ENCODE measurements at regions not wholly inside any gene's neighbourhood (a gene's known extent, or its start where the extent isn't known, plus 50 kb on each side); places are given as distances from the start of the nearest gene placed in this dataset.

- no peak for DNase-seq
Measured at GRCh38 chr4:129561280-129561679, 465.3 kb downstream of the C4orf33 start.

- no peak for DNase-seq
Measured at GRCh38 chr4:129561886-129562671, 466.1 kb downstream of the C4orf33 start.

GRCh38 chr4:129565214-129565613 is 469.3 kb downstream of the C4orf33 start:
- DNase-seq, result no peak

GRCh38 chr4:129570326-129570725 is 474.4 kb downstream of the C4orf33 start:
- DNase-seq, result no peak

GRCh38 chr4:129578336-129578735 is 482.4 kb downstream of the C4orf33 start:
- DNase-seq, result no peak

GRCh38 chr4:129581305-129581704 is 485.4 kb downstream of the C4orf33 start:
- DNase-seq, result no peak

GRCh38 chr4:129583868-129584267 is 487.9 kb downstream of the C4orf33 start:
- no peak for DNase-seq

- DNase-seq, result no peak
Measured at GRCh38 chr4:129598582-129598981, 502.6 kb downstream of the C4orf33 start.

GRCh38 chr4:129600898-129601297 is 504.9 kb downstream of the C4orf33 start:
- DNase-seq, result no peak

GRCh38 chr4:129602447-129602846 is 506.5 kb downstream of the C4orf33 start:
- no peak for DNase-seq

- DNase-seq, result no peak
Measured at GRCh38 chr4:129603241-129603931, 507.4 kb downstream of the C4orf33 start.

- DNase-seq, result no peak
Measured at GRCh38 chr4:129604632-129605255, 508.8 kb downstream of the C4orf33 start.

GRCh38 chr4:129614611-129615010 is 518.7 kb downstream of the C4orf33 start:
- no peak for DNase-seq

GRCh38 chr4:129622566-129622965 is 526.6 kb downstream of the C4orf33 start:
- no peak for DNase-seq

- DNase-seq, result no peak
Measured at GRCh38 chr4:129623233-129623875, 527.4 kb downstream of the C4orf33 start.

GRCh38 chr4:129641179-129641578 is 545.2 kb downstream of the C4orf33 start:
- DNase-seq, result peak; percentile 4

GRCh38 chr4:129645461-129645860 is 549.5 kb downstream of the C4orf33 start:
- DNase-seq, result no peak

GRCh38 chr4:129668092-129668491 is 572.1 kb downstream of the C4orf33 start:
- DNase-seq, result no peak

GRCh38 chr4:129672941-129673340 is 577.0 kb downstream of the C4orf33 start:
- DNase-seq, result no peak

- no peak for DNase-seq
Measured at GRCh38 chr4:129675036-129675435, 579.1 kb downstream of the C4orf33 start.

- no peak for DNase-seq
Measured at GRCh38 chr4:129676934-129677333, 581.0 kb downstream of the C4orf33 start.

GRCh38 chr4:129682586-129682985 is 586.6 kb downstream of the C4orf33 start:
- DNase-seq, result no peak

- no peak for DNase-seq
Measured at GRCh38 chr4:129707949-129708348, 612.0 kb downstream of the C4orf33 start.
